Gastroesophageal sphincter (tissue), 3 donors: ENCODE measurements at regions not wholly inside any gene's neighbourhood (a gene's known extent, or its start where the extent isn't known, plus 50 kb on each side); places are given as distances from the start of the nearest gene placed in this dataset.

ENCODE experiments used
- CTCF ChIP-seq, 4 experiments: fragments of 200-600 bp in 2 of 4; fragments of 450-650 bp in 2 of 4; sonication (generic) in 1 of 4; IDR thresholded peaks; one replicate each; pipeline ENCODE4 v1.5.1; 2017 to 2019; ENCODE audit warnings: antibody characterized with exemption in 4 of 4, mild to moderate bottlenecking in 2 of 4, moderate library complexity in 2 of 4
- POLR2A ChIP-seq, 2 donors: fragments of 450-650 bp; IDR thresholded peaks; one replicate each; pipeline ENCODE4 v1.6.1; 2017; ENCODE audit warnings: antibody characterized with exemption in 2 of 2, mild to moderate bottlenecking in 2 of 2, moderate library complexity in 1 of 2

- TF ChIP-seq POLR2A (IDR thresholded peaks at IDR 0.05) (no peak), CTCF (IDR thresholded peaks at IDR 0.05) (no peak)
Measured at GRCh38 chr16:54437921-54438320, 151.3 kb upstream of the IRX3 start.
